IMR-90 (cell line): ENCODE measurements at regions not wholly inside any gene's neighbourhood (a gene's known extent, or its start where the extent isn't known, plus 50 kb on each side); places are given as distances from the start of the nearest gene placed in this dataset.

Source experiments
- CTCF ChIP-seq: conservative IDR thresholded peaks from 2 replicates; pipeline ENCODE4 v1.5.1; 2012; ENCODE audit warnings: mild to moderate bottlenecking, low read depth, low read length, improper control_type of control experiment
- MXI1 ChIP-seq: IDR thresholded peaks from 2 replicates; pipeline ENCODE4 v1.6.1; 2012; ENCODE audit warnings: low read depth, mild to moderate bottlenecking, low read length, moderate library complexity, borderline replicate concordance
- POLR2A ChIP-seq: IDR thresholded peaks from 2 replicates; pipeline ENCODE4 v1.6.1; 2012; ENCODE audit warnings: mild to moderate bottlenecking, low read depth, low read length
- RFX5 ChIP-seq: IDR thresholded peaks from 2 replicates; pipeline ENCODE4 v1.8.0; 2012; ENCODE audit warnings: low read depth, mild to moderate bottlenecking, low read length, moderate library complexity

- no peak for TF ChIP-seq CTCF
- TF ChIP-seq POLR2A, result no peak
- TF ChIP-seq RFX5, result no peak
- no peak for TF ChIP-seq MXI1
Observed at GRCh38 chr1:29696656-29697390, 460.5 kb downstream of the PTPRU start.
